K562 (cell line): ENCODE measurements at regions not wholly inside any gene's neighbourhood (a gene's known extent, or its start where the extent isn't known, plus 50 kb on each side); places are given as distances from the start of the nearest gene placed in this dataset.

Experiments used
- ATAC-seq: fragments of 200-7000 bp; cut with Tn5 transposase; 3 replicates; pipeline ENCODE4 v1.9.1; 2020; ENCODE audit warnings: moderate library complexity
- BruUV-seq: library from RNA; stranded (reverse); fragments of 400-500 nt; replicated peaks from 2 replicates; lab custom pipeline; 2021; lab: Mats Ljungman, UMichigan
- CTCF ChIA-PET: fragments of 300-600 bp; formaldehyde crosslinking; extraction: SDS; loops from one replicate; lab custom pipeline; 2021; ENCODE audit warnings: low intra/inter-chr PET ratio; lab: Yijun Ruan, JAX
- POLR2A ChIA-PET: fragments of 300-600, 350-650 bp; sonication (Branson Sonifier 250); formaldehyde crosslinking; extraction: SDS; loops from one replicate; lab custom pipeline; 2021; ENCODE audit warnings: antibody characterized with exemption, inconsistent platforms; lab: Yijun Ruan, JAX
- DNase-seq, 4 experiments: peaks; one replicate each; pipeline versions ENCODE4 v3.0.0 to v3.0.0-alpha.2; 2011 to 2018; ENCODE audit warnings: low spot score in 3 of 4, mixed read lengths in 3 of 4; ENCODE audit errors: extremely low read depth in 1 of 4
- FAIRE-seq: peaks from 2 replicates; lab custom pipeline; 2011; peaks lifted over from hg19 to GRCh38; lab: Jason Lieb, UNC
- H2AFZ ChIP-seq: 2 replicates; pipeline ENCODE4 v1.6.0; 2011; ENCODE audit warnings: low read depth, low read length, control low read depth, inconsistent platforms
- H3K27ac ChIP-seq: fragments of 200-600 bp; 3 replicates; pipeline ENCODE4 v1.8.0; 2011; ENCODE audit warnings: low read depth, mild to moderate bottlenecking, control low read depth, inconsistent platforms, low read length, moderate library complexity, mixed read lengths; ENCODE audit errors: extremely low read depth
- H3K27me3 ChIP-seq, 2 experiments: fragments of 300-600 bp in 1 of 2; 2 replicates in 1 of 2; 3 replicates in 1 of 2; pipeline versions ENCODE4 v1.6.0 to v1.8.0; 2011; ENCODE audit warnings: inconsistent platforms in 2 of 2, low read length in 2 of 2, mild to moderate bottlenecking in 1 of 2, mixed read lengths in 1 of 2, moderate library complexity in 1 of 2; ENCODE audit not compliant: control insufficient read depth in 2 of 2, insufficient read depth in 2 of 2
- H3K36me3 ChIP-seq: fragments of 300-600 bp; 3 replicates; pipeline ENCODE4 v1.8.0; 2011; ENCODE audit warnings: mild to moderate bottlenecking, low read length, inconsistent platforms; ENCODE audit not compliant: control insufficient read depth, insufficient read depth
- H3K4me1 ChIP-seq, 2 experiments: fragments of 200-600 bp in 1 of 2; replicated peaks in 1 of 2; 2 replicates in 1 of 2; 3 replicates in 1 of 2; pipeline versions ENCODE4 v1.5.1 to v1.8.0; 2011; ENCODE audit warnings: inconsistent platforms in 2 of 2, low read length in 2 of 2, mild to moderate bottlenecking in 1 of 2, mixed read lengths in 1 of 2, moderate library complexity in 1 of 2; ENCODE audit not compliant: control insufficient read depth in 2 of 2, insufficient read depth in 2 of 2
- H3K4me2 ChIP-seq: 2 replicates; pipeline ENCODE4 v1.6.1; 2011; ENCODE audit warnings: low read length, control low read depth, inconsistent platforms, mixed read lengths; ENCODE audit not compliant: insufficient read depth
- H3K4me3 ChIP-seq: fragments of 200-600 bp; sonication (generic), shearing (Covaris generic); 2 replicates; pipeline ENCODE4 v1.5.1; 2016; ENCODE audit warnings: control low read depth, inconsistent platforms
- H3K79me2 ChIP-seq: fragments of 200-600 bp; 3 replicates; pipeline ENCODE4 v1.8.0; 2011; ENCODE audit warnings: low read length, inconsistent platforms; ENCODE audit not compliant: control insufficient read depth, insufficient read depth
- H3K9ac ChIP-seq, 2 experiments: 2 replicates each; pipeline versions ENCODE4 v1.6.0 to v1.6.1; 2011; ENCODE audit warnings: low read depth in 2 of 2, low read length in 2 of 2, control low read depth in 1 of 2, inconsistent platforms in 1 of 2, mild to moderate bottlenecking in 1 of 2, mixed read lengths in 1 of 2; ENCODE audit not compliant: insufficient read depth in 1 of 2
- H3K9me1 ChIP-seq: one replicate; pipeline ENCODE4 v1.6.0; 2011; ENCODE audit warnings: inconsistent platforms, mild to moderate bottlenecking, low read length, moderate library complexity; ENCODE audit not compliant: control insufficient read depth, insufficient read depth
- H3K9me3 ChIP-seq: replicated peaks from 2 replicates; pipeline ENCODE4 v1.5.1; 2011; ENCODE audit warnings: low read depth, low read length, inconsistent platforms; ENCODE audit not compliant: control insufficient read depth, insufficient read depth
- H4K20me1 ChIP-seq: replicated peaks from 2 replicates; pipeline ENCODE4 v1.6.1; 2011; ENCODE audit warnings: low read length, inconsistent platforms, mixed read lengths; ENCODE audit not compliant: control insufficient read depth, insufficient read depth
- DNMT1 ChIP-seq: fragments of 450-650 bp; IDR thresholded peaks from 2 replicates; pipeline ENCODE4 v1.6.1; 2016; ENCODE audit warnings: antibody characterized with exemption, mild to moderate bottlenecking
- E2F3 ChIP-seq: fragments of 250-450 bp; sonication (Bioruptor Pico); IDR thresholded peaks from 2 replicates; pipeline ENCODE4 v1.4.0; 2020; ENCODE audit warnings: mild to moderate bottlenecking
- GMEB1 ChIP-seq: fragments of 250-450 bp; sonication (Bioruptor Pico); IDR thresholded peaks from 2 replicates; pipeline ENCODE4 v1.4.0; 2020; ENCODE audit warnings: mild to moderate bottlenecking
- IFI16 ChIP-seq: fragments of 250-450 bp; sonication (Bioruptor Pico); IDR thresholded peaks from 2 replicates; pipeline ENCODE4 v2.1.2; 2022; ENCODE audit warnings: mild to moderate bottlenecking, inconsistent platforms
- MEF2A ChIP-seq: IDR thresholded peaks from 2 replicates; pipeline ENCODE4 v1.6.1; 2011; ENCODE audit warnings: low read depth, mild to moderate bottlenecking, low read length, moderate library complexity; ENCODE audit not compliant: control insufficient read depth
- NCOA6 ChIP-seq: fragments of 450-650 bp; IDR thresholded peaks from 2 replicates; pipeline ENCODE4 v1.6.1; 2017; ENCODE audit warnings: mild to moderate bottlenecking
- NCOR1 ChIP-seq: fragments of 450-650 bp; IDR thresholded peaks from 2 replicates; pipeline ENCODE4 v1.6.1; 2016; ENCODE audit warnings: mild to moderate bottlenecking, moderate library complexity
- POLR2AphosphoS5 ChIP-seq: IDR thresholded peaks from 2 replicates; pipeline ENCODE4 v1.6.1; 2011; ENCODE audit warnings: mild to moderate bottlenecking, low read depth, low read length, moderate library complexity; ENCODE audit not compliant: control insufficient read depth, insufficient read depth
- SMAD4 ChIP-seq: fragments of 250-450 bp; sonication (Bioruptor Pico); conservative IDR thresholded peaks from 2 replicates; pipeline ENCODE4 v1.8.0; 2021; ENCODE audit warnings: inconsistent platforms, mild to moderate bottlenecking, moderate library complexity
- SOX6 ChIP-seq: fragments of 450-650 bp; IDR thresholded peaks from 2 replicates; pipeline ENCODE4 v1.6.1; 2014; ENCODE audit warnings: mild to moderate bottlenecking
- TAF15 ChIP-seq: fragments of 200-400 bp; formaldehyde crosslinking; IDR thresholded peaks from 2 replicates; pipeline ENCODE4 v1.6.1; 2017; ENCODE audit warnings: mild to moderate bottlenecking, low read depth, low read length, moderate library complexity
- TEAD4 ChIP-seq, 2 experiments: sonication (generic) in 1 of 2; formaldehyde crosslinking in 1 of 2; IDR thresholded peaks; 2 replicates each; pipeline versions ENCODE4 v1.6.1 to v1.8.0; 2012 to 2022; ENCODE audit warnings: borderline replicate concordance in 1 of 2, inconsistent platforms in 1 of 2, low read length in 1 of 2, mild to moderate bottlenecking in 1 of 2, missing genetic modification reagents in 1 of 2
- TRIM24 ChIP-seq, 2 experiments: fragments of 450-650 bp; IDR thresholded peaks; 2 replicates each; pipeline ENCODE4 v1.6.1; 2016
- ZNF316 ChIP-seq: fragments of 450-650 bp; IDR thresholded peaks from 2 replicates; pipeline ENCODE4 v1.6.1; 2016
- ZNF347 ChIP-seq: fragments of 450-650 bp; formaldehyde crosslinking; IDR thresholded peaks from 2 replicates; pipeline ENCODE4 v1.4.0; 2020; ENCODE audit warnings: low read depth, mild to moderate bottlenecking, moderate library complexity
- ZNF655 ChIP-seq: fragments of 250-450 bp; sonication (Bioruptor Pico); IDR thresholded peaks from 2 replicates; pipeline ENCODE4 v1.5.0; 2021
- WGBS: fragments of 100-300 bp; shearing (Covaris generic); methylation state at CpG from one replicate; pipeline ENCODE4 v1.1.6; 2016; ENCODE audit warnings: low coverage, mixed read lengths; ENCODE audit not compliant: insufficient coverage; ENCODE audit errors: missing lambda C conversion rate; 5-methylcytosine and 5-hydroxymethylcytosine counted together
- in situ Hi-C: fragments of 300-500 bp; cut with MboI; formaldehyde crosslinking; loops from 4 replicates; pipeline ENCODE4 v1.15.0; 2018; ENCODE audit warnings: inconsistent platforms, mixed read lengths
- intact Hi-C: fragments of 100-400 bp; cut with micrococcal nuclease; formaldehyde crosslinking; loops from 2 replicates; pipeline ENCODE4 v1.14.2; 2022

- TF ChIP-seq GMEB1 = no peak
- TF ChIP-seq ZNF655 = no peak
- TF ChIP-seq ZNF347 (CRISPR knock-in tag) = no peak
- TF ChIP-seq, all 486 proteins: peak for 0
These were observed 303.8 kb downstream of the NXPE2 start (continued) for GRCh38 chr11:114982141-114982540.

GRCh38 chr11:114984611-114985163, 306.4 kb downstream of the NXPE2 start:
- Histone ChIP-seq H4K20me1 (no peaks in the 10 kb centered on the region), H3K27ac (no peak overlapping the region), H3K4me2 (no peak overlapping the region), H3K27me3 (peaks cover 0 to 9% of the 10 kb centered on the region in 2 experiments; a peak in 1 of 5 replicates), H3K36me3 (no peaks in the 10 kb centered on the region), H3K9ac (no peak overlapping the region), H3K79me2 (no peaks in the 10 kb centered on the region), H3K9me1 (no peaks in the 10 kb centered on the region), H3K4me3 (no peak overlapping the region), H3K4me1 (no peaks in the 10 kb centered on the region; a peak in 1 of 5 replicates), H3K9me3 (no peaks in the 10 kb centered on the region), H2AFZ (no peak overlapping the region)
- BruUV-seq = no TSS peak
- DNase-seq (peak in 1 of 4 experiments; percentile 11), FAIRE-seq (no peak), ATAC-seq (no peak)
- POLR2A ChIA-PET = no interaction called here
- CTCF ChIA-PET = no interaction called here
- WGBS = 0% methylated on average over 9 of the region's 9 CpGs
- intact Hi-C loops = no loop called here
- in situ Hi-C loops = no loop called here
- TF ChIP-seq E2F3 (CRISPR knock-in tag) (no peak), NCOA6 (no peak), SOX6 (no peak), ZNF316 (peak; percentile 64), NCOR1 (peak; percentile 51), TRIM24 (IDR thresholded peaks at IDR 0.05) (no peak), MEF2A (no peak), SMAD4 (CRISPR knock-in tag) (no peak), TEAD4 (IDR thresholded peaks at IDR 0.05; ENCODE audit: low read length) (peak; percentile 87), TEAD4 (CRISPR knock-in tag; IDR thresholded peaks at IDR 0.05; ENCODE audit: borderline replicate concordance) (no peak), IFI16 (CRISPR knock-in tag) (no peak), TAF15 (no peak), DNMT1 (no peak), POLR2AphosphoS5 (peak; percentile 48; the same call in 1 of the 2 replicates)
